ENCODE measurements at regions not wholly inside any gene's neighbourhood (a gene's known extent, or its start where the extent isn't known, plus 50 kb on each side); places are given as distances from the start of the nearest gene placed in this dataset.

DNA sequence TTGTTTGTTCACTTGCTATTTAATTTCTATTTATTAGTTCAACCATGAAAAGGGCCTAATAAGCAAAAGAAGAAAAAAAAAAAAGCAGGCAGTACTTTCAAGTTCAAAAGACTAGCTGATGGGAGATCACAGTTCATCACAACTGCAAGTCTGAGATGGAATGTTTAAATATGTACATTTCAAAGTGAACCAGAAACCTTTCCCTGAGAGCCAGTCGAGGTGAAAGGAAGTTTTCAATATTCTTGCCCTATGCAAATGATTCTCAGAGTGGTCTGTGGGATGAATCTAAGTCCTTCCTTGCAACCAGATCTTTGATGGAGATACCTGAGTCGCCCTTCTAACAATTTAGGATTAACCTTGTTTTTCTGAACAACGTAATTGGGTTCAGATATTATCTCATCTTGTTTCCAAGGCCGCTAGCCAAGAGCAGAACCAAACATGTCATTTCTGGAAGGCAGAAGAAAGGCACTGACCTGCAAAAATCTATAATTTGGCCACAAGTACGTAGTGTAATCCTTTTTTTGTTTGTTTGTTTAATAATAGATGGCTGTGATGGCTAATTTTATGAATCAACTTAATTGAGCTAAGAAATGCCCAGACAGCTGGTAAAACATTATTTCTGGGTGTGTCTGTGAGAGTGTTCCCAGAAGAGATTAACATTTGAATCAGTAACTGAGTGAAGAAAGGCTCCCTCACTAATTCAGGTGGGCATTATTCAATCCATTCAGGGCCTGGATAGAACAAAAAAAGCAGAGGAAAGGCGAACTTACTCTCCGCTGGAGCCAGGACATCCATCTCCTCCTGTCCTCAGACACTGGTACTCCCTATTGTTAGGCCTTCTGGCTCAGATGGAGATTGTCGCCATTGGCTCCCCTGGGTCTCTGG, 171.1 kb upstream of the TMPO start:
- H3K4me3 ChIP-seq (ENCODE audit: low read length): no peak overlapping the region
- H3K18ac ChIP-seq (ENCODE audit: low read length): peak overlapping the region; percentile 22
- no peak overlapping the region for H2AK5ac ChIP-seq (ENCODE audit: low read length)
- peak overlapping the region; percentile 78 for H3K27ac ChIP-seq (ENCODE audit: low read depth, low read length)
- H3K27me3 ChIP-seq (ENCODE audit: insufficient read depth, low read length, poor library complexity): no peaks in the 10 kb centered on the region
- H3K4me2 ChIP-seq (ENCODE audit: low read length): no peak overlapping the region
- H3K9ac ChIP-seq (ENCODE audit: low read length): no peak overlapping the region
- no peaks in the 10 kb centered on the region for H3K79me2 ChIP-seq (ENCODE audit: control insufficient read depth, insufficient read depth, low read length)
- H3K36me3 ChIP-seq (ENCODE audit: control insufficient read depth, insufficient read depth, low read length): no peaks in the 10 kb centered on the region
- no peak overlapping the region for H2BK120ac ChIP-seq (ENCODE audit: low read depth, low read length)
- peak overlapping the region; percentile 77 for H2BK5ac ChIP-seq (ENCODE audit: low read length)
- H2BK15ac ChIP-seq (replicated peaks; ENCODE audit: low read depth): no peak overlapping the region
- WGBS (ENCODE audit: extremely low coverage, insufficient coverage, low lambda C conversion rate): no CpG with 5 or more reads among the region's 8 CpGs
- peak overlapping the region; percentile 73 for H3K4ac ChIP-seq (ENCODE audit: low read depth, low read length)
- H3K23ac ChIP-seq (ENCODE audit: low read length): no peak overlapping the region
- no peak overlapping the region for H4K5ac ChIP-seq (ENCODE audit: low read length)
- no peaks in the 10 kb centered on the region for H3K79me1 ChIP-seq (ENCODE audit: low read length)
- H4K8ac ChIP-seq (ENCODE audit: low read depth, low read length): no peak overlapping the region
- H3K56ac ChIP-seq (ENCODE audit: low read length): no peak overlapping the region
- H3K4me1 ChIP-seq (ENCODE audit: control insufficient read depth, low read depth, low read length): no peaks in the 10 kb centered on the region
- DNase-seq: peak; percentile 26

DNA sequence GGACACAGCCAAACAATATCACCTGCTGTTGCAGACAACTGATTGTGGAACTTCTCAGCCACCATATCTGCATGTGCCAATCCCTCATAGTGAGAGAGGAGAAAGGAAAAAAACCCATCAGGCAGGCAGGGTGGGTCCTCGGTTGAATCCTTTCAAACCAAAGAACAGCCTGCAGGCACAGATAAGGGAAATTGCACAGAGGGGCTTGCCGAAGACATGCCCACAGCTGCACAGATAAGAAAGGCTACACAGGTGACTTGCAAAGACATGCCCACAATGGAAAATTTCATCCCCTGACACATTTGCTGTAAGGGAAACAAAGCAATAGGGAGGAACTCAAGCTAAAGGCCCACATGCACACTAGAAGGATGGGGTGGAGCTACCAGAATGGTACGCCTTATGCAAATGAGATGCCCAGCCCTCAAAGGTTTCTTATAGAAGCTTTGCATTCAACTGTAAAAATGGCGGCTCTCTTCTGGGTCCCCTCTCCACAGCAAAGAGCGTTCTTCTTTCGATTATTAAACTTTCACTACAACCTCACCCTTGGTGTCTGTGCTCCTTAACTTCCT, 170.0 kb upstream of the TMPO start:
- Histone ChIP-seq H3K27me3 (ENCODE audit: insufficient read depth, low read length, poor library complexity) (no peaks in the 10 kb centered on the region), H3K4me2 (ENCODE audit: low read length) (no peak overlapping the region), H3K4me1 (ENCODE audit: control insufficient read depth, low read depth, low read length) (no peaks in the 10 kb centered on the region), H3K27ac (ENCODE audit: low read depth, low read length) (peak overlapping the region; percentile 35), H2BK15ac (replicated peaks; ENCODE audit: low read depth) (no peak overlapping the region), H3K36me3 (ENCODE audit: control insufficient read depth, insufficient read depth, low read length) (no peaks in the 10 kb centered on the region), H3K4ac (ENCODE audit: low read depth, low read length) (peak overlapping the region; percentile 48), H2BK120ac (ENCODE audit: low read depth, low read length) (peak overlapping the region; percentile 67), H2AK5ac (ENCODE audit: low read length) (no peak overlapping the region), H3K56ac (ENCODE audit: low read length) (no peak overlapping the region), H2BK5ac (ENCODE audit: low read length) (no peak overlapping the region), H4K8ac (ENCODE audit: low read depth, low read length) (no peak overlapping the region), H4K5ac (ENCODE audit: low read length) (no peak overlapping the region), H3K79me1 (ENCODE audit: low read length) (no peaks in the 10 kb centered on the region), H3K9ac (ENCODE audit: low read length) (no peak overlapping the region), H3K79me2 (ENCODE audit: control insufficient read depth, insufficient read depth, low read length) (no peaks in the 10 kb centered on the region), H3K4me3 (ENCODE audit: low read length) (no peak overlapping the region), H3K23ac (ENCODE audit: low read length) (no peak overlapping the region), H3K18ac (ENCODE audit: low read length) (peak overlapping the region; percentile 92)
- WGBS (ENCODE audit: extremely low coverage, insufficient coverage, low lambda C conversion rate): no CpG with 5 or more reads among the region's 6 CpGs
- peak; percentile 74 for DNase-seq

DNA sequence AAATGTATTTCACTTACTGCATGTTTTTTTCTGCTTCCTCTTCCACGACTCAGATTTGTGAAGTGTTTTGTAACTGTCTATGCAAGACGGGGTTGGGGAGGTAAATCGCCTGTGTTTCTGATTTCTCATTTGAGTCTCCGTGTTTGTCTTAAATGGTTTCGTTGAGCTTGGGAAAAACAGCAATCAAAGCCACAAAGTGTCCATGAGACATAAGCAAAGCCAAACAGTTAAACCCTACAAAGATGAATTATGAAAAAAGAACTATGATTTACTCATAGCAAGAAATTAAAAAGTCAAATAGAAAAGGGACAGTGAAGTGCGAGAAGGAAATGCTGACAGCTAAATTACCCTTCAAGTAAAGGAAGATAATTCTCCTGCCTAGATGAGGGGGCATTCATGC, 164.3 kb upstream of the TMPO start:
- WGBS (ENCODE audit: extremely low coverage, insufficient coverage, low lambda C conversion rate): no CpG with 5 or more reads among the region's 6 CpGs
- no peak overlapping the region for H3K9ac ChIP-seq (ENCODE audit: low read length)
- H4K8ac ChIP-seq (ENCODE audit: low read depth, low read length): peak overlapping the region; percentile 56

DNA sequence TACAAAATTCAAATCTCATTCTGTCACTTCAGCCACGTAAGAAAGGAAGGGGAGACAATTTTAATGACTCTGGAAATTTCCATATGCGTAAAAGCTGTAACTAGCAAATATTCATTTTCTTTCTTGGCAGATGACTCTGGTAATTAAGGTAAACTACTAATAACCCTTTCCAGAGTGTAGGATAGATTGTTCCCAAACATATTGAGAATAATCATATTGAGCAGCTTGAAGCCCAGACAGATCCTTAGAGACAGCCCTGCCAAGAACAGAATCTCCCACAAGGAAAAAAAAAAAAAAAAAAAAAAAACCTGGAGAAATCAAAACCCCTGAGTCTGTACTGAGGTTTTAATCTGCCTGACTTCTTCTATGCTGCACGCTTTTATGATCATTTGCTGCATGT, 163.6 kb upstream of the TMPO start:
- H3K56ac ChIP-seq (ENCODE audit: low read length): no peak overlapping the region
- H3K27ac ChIP-seq (ENCODE audit: low read depth, low read length): peak overlapping the region; percentile 90
- H3K36me3 ChIP-seq (ENCODE audit: control insufficient read depth, insufficient read depth, low read length): no peaks in the 10 kb centered on the region
- H2BK120ac ChIP-seq (ENCODE audit: low read depth, low read length): peak overlapping the region; percentile 99
- no peak overlapping the region for H4K5ac ChIP-seq (ENCODE audit: low read length)
- no peak overlapping the region for H2AK5ac ChIP-seq (ENCODE audit: low read length)
- no peaks in the 10 kb centered on the region for H3K27me3 ChIP-seq (ENCODE audit: insufficient read depth, low read length, poor library complexity)
- H2BK5ac ChIP-seq (ENCODE audit: low read length): no peak overlapping the region
- peak overlapping the region; percentile 76 for H4K8ac ChIP-seq (ENCODE audit: low read depth, low read length)
- no peak overlapping the region for H3K4ac ChIP-seq (ENCODE audit: low read depth, low read length)
- no peak overlapping the region for H3K4me3 ChIP-seq (ENCODE audit: low read length)
- no peak overlapping the region for H3K4me2 ChIP-seq (ENCODE audit: low read length)
- no peak overlapping the region for H3K23ac ChIP-seq (ENCODE audit: low read length)
- H3K4me1 ChIP-seq (ENCODE audit: control insufficient read depth, low read depth, low read length): peaks cover 10% of the 10 kb centered on the region
- DNase-seq: no peak
- WGBS (ENCODE audit: extremely low coverage, insufficient coverage, low lambda C conversion rate): no CpG with 5 or more reads among the region's 3 CpGs
- H3K79me1 ChIP-seq (ENCODE audit: low read length): no peaks in the 10 kb centered on the region
- peak overlapping the region; percentile 98 for H3K18ac ChIP-seq (ENCODE audit: low read length)
- no peaks in the 10 kb centered on the region for H3K79me2 ChIP-seq (ENCODE audit: control insufficient read depth, insufficient read depth, low read length)
- peak overlapping the region; percentile 57 for H2BK15ac ChIP-seq (replicated peaks; ENCODE audit: low read depth)
- no peak overlapping the region for H3K9ac ChIP-seq (ENCODE audit: low read length)

More for the DNA sequence above, 164.3 kb upstream of the TMPO start:
- no peaks in the 10 kb centered on the region for H3K79me2 ChIP-seq (ENCODE audit: control insufficient read depth, insufficient read depth, low read length)
- peaks cover 10% of the 10 kb centered on the region for H3K4me1 ChIP-seq (ENCODE audit: control insufficient read depth, low read depth, low read length)
- no peak overlapping the region for H4K5ac ChIP-seq (ENCODE audit: low read length)
- no peaks in the 10 kb centered on the region for H3K27me3 ChIP-seq (ENCODE audit: insufficient read depth, low read length, poor library complexity)
- no peak overlapping the region for H3K56ac ChIP-seq (ENCODE audit: low read length)
- no peak overlapping the region for H3K4ac ChIP-seq (ENCODE audit: low read depth, low read length)
- no peak overlapping the region for H3K4me3 ChIP-seq (ENCODE audit: low read length)
- H3K36me3 ChIP-seq (ENCODE audit: control insufficient read depth, insufficient read depth, low read length): no peaks in the 10 kb centered on the region
- no peaks in the 10 kb centered on the region for H3K79me1 ChIP-seq (ENCODE audit: low read length)
- peak overlapping the region; percentile 86 for H3K18ac ChIP-seq (ENCODE audit: low read length)
- no peak overlapping the region for H2BK5ac ChIP-seq (ENCODE audit: low read length)
- no peak for DNase-seq
- H3K4me2 ChIP-seq (ENCODE audit: low read length): no peak overlapping the region
- peak overlapping the region; percentile 88 for H2BK120ac ChIP-seq (ENCODE audit: low read depth, low read length)
- peak overlapping the region; percentile 10 for H2AK5ac ChIP-seq (ENCODE audit: low read length)
- peak overlapping the region; percentile 37 for H3K27ac ChIP-seq (ENCODE audit: low read depth, low read length)
- no peak overlapping the region for H2BK15ac ChIP-seq (replicated peaks; ENCODE audit: low read depth)
- H3K23ac ChIP-seq (ENCODE audit: low read length): no peak overlapping the region

- Histone ChIP-seq H3K27me3 (ENCODE audit: insufficient read depth, low read length, poor library complexity) (no peaks in the 10 kb centered on the region), H2BK15ac (replicated peaks; ENCODE audit: low read depth) (peak overlapping the region; percentile 57), H3K18ac (ENCODE audit: low read length) (peak overlapping the region; percentile 98), H3K56ac (ENCODE audit: low read length) (no peak overlapping the region), H3K4ac (ENCODE audit: low read depth, low read length) (no peak overlapping the region), H4K8ac (ENCODE audit: low read depth, low read length) (peak overlapping the region; percentile 56), H3K27ac (ENCODE audit: low read depth, low read length) (peak overlapping the region; percentile 90), H4K5ac (ENCODE audit: low read length) (no peak overlapping the region), H2AK5ac (ENCODE audit: low read length) (no peak overlapping the region), H3K4me3 (ENCODE audit: low read length) (no peak overlapping the region), H2BK120ac (ENCODE audit: low read depth, low read length) (peak overlapping the region; percentile 99), H2BK5ac (ENCODE audit: low read length) (peak overlapping the region; percentile 21), H3K9ac (ENCODE audit: low read length) (no peak overlapping the region), H3K36me3 (ENCODE audit: control insufficient read depth, insufficient read depth, low read length) (no peaks in the 10 kb centered on the region), H3K4me2 (ENCODE audit: low read length) (no peak overlapping the region), H3K79me2 (ENCODE audit: control insufficient read depth, insufficient read depth, low read length) (no peaks in the 10 kb centered on the region), H3K4me1 (ENCODE audit: control insufficient read depth, low read depth, low read length) (peaks cover 10% of the 10 kb centered on the region), H3K79me1 (ENCODE audit: low read length) (no peaks in the 10 kb centered on the region), H3K23ac (ENCODE audit: low read length) (no peak overlapping the region)
- WGBS (ENCODE audit: extremely low coverage, insufficient coverage, low lambda C conversion rate): no CpG with 5 or more reads among the region's 4 CpGs
- DNase-seq: peak; percentile 92
Observed at GRCh38 chr12:98352218-98352811, 163.1 kb upstream of the TMPO start.

Measured in mesendoderm (in vitro differentiated cells).